GM12878 (cell line): ENCODE measurements at regions not wholly inside any gene's neighbourhood (a gene's known extent, or its start where the extent isn't known, plus 50 kb on each side); places are given as distances from the start of the nearest gene placed in this dataset.

ENCODE experiments used
- ATAC-seq: fragments of 200-7000 bp; cut with Tn5 transposase; 3 replicates; pipeline ENCODE4 v1.9.1; 2020; ENCODE audit warnings: mild to moderate bottlenecking, moderate library complexity
- BruUV-seq: library from RNA; stranded (reverse); fragments of 400-500 nt; replicated peaks from 2 replicates; lab custom pipeline; 2021; lab: Mats Ljungman, UMichigan
- CTCF ChIA-PET: fragments of 300-600 bp; sonication (Branson Sonifier 250); formaldehyde crosslinking; extraction: SDS; loops from one replicate; lab custom pipeline; 2021; ENCODE audit warnings: inconsistent platforms; lab: Yijun Ruan, JAX
- POLR2A ChIA-PET: fragments of 350-600 bp; formaldehyde crosslinking; extraction: SDS; loops from one replicate; lab custom pipeline; 2021; ENCODE audit warnings: inconsistent platforms; lab: Charles Lee
- RAD21 ChIA-PET: fragments of 300-600 bp; sonication (Branson Sonifier 250); formaldehyde crosslinking; loops from one replicate; lab custom pipeline; 2023; ENCODE audit warnings: antibody characterized with exemption; ENCODE audit not compliant: unreplicated experiment; lab: Charles Lee
- SMC1A ChIA-PET: fragments of 300-600 bp; sonication (Branson Sonifier 250); formaldehyde crosslinking; loops from one replicate; lab custom pipeline; 2023; ENCODE audit not compliant: unreplicated experiment, uncharacterized antibody; lab: Charles Lee
- DNase-seq: peaks from one replicate; pipeline ENCODE4 v3.0.0-alpha.2; 2011; ENCODE audit warnings: low read depth, low spot score
- FAIRE-seq: peaks from 3 replicates; lab custom pipeline; 2011; peaks lifted over from hg19 to GRCh38; lab: Jason Lieb, UNC
- H2AFZ ChIP-seq: 2 replicates; pipeline ENCODE4 v1.6.0; 2011; ENCODE audit warnings: low read depth, low read length, control low read depth; ENCODE audit not compliant: control insufficient read depth
- H3K27ac ChIP-seq: 2 replicates; pipeline ENCODE4 v1.5.1; 2011; ENCODE audit warnings: control low read depth; ENCODE audit not compliant: control insufficient read depth, insufficient read depth
- H3K27me3 ChIP-seq, 2 experiments: replicated peaks in 1 of 2; 2 replicates each; pipeline versions ENCODE4 v1.6.0 to v1.6.1; 2011; ENCODE audit warnings: low read length in 1 of 2; ENCODE audit not compliant: control insufficient read depth in 2 of 2, insufficient read depth in 2 of 2
- H3K36me3 ChIP-seq, 2 experiments: 2 replicates each; pipeline ENCODE4 v1.5.1; 2011; ENCODE audit warnings: low read length in 1 of 2; ENCODE audit not compliant: control insufficient read depth in 2 of 2, insufficient read depth in 2 of 2
- H3K4me1 ChIP-seq: 2 replicates; pipeline ENCODE4 v1.6.1; 2011; ENCODE audit warnings: mild to moderate bottlenecking, low read length, moderate library complexity, mixed read lengths; ENCODE audit not compliant: control insufficient read depth, insufficient read depth
- H3K4me2 ChIP-seq: 2 replicates; pipeline ENCODE4 v1.6.0; 2011; ENCODE audit warnings: control low read depth; ENCODE audit not compliant: control insufficient read depth, insufficient read depth
- H3K4me3 ChIP-seq: fragments of 200-600 bp; sonication (generic); 2 replicates; pipeline ENCODE4 v1.5.1; 2016
- H3K79me2 ChIP-seq: 2 replicates; pipeline ENCODE4 v1.6.0; 2011; ENCODE audit warnings: low read length; ENCODE audit not compliant: control insufficient read depth, insufficient read depth
- H3K9ac ChIP-seq: 2 replicates; pipeline ENCODE4 v1.8.0; 2011; ENCODE audit warnings: low read length, control low read depth, mixed read lengths; ENCODE audit not compliant: control insufficient read depth, insufficient read depth
- H3K9me3 ChIP-seq: replicated peaks from 3 replicates; pipeline ENCODE4 v1.5.1; 2011; ENCODE audit warnings: mild to moderate bottlenecking, low read length; ENCODE audit not compliant: control insufficient read depth, insufficient read depth
- H4K20me1 ChIP-seq: 2 replicates; pipeline ENCODE4 v1.6.0; 2011; ENCODE audit not compliant: control insufficient read depth, insufficient read depth
- BMI1 ChIP-seq: fragments of 450-650 bp; IDR thresholded peaks from 2 replicates; pipeline ENCODE4 v1.6.1; 2016; ENCODE audit warnings: mild to moderate bottlenecking, moderate library complexity, borderline replicate concordance
- CBX5 ChIP-seq: sonication (generic); IDR thresholded peaks from 2 replicates; pipeline ENCODE4 v1.6.1; 2016; ENCODE audit warnings: low read depth, moderate library complexity, mild to moderate bottlenecking, inconsistent platforms
- ELK1 ChIP-seq: IDR thresholded peaks from 2 replicates; pipeline ENCODE4 v1.6.1; 2012; ENCODE audit warnings: low read depth, low read length, improper control_type of control experiment
- ESRRA ChIP-seq: IDR thresholded peaks from 2 replicates; pipeline ENCODE4 v1.6.1; 2012; ENCODE audit warnings: mild to moderate bottlenecking, low read length, improper control_type of control experiment
- HDAC2 ChIP-seq: fragments of 200-600 bp; sonication (generic); IDR thresholded peaks from 2 replicates; pipeline ENCODE4 v1.6.1; 2017
- MAX ChIP-seq: IDR thresholded peaks from 2 replicates; pipeline ENCODE4 v1.6.1; 2012; ENCODE audit warnings: low read depth, low read length, improper control_type of control experiment
- MLLT1 ChIP-seq: fragments of 450-650 bp; IDR thresholded peaks from 2 replicates; pipeline ENCODE4 v1.6.1; 2016; ENCODE audit warnings: mild to moderate bottlenecking
- NBN ChIP-seq: fragments of 450-650 bp; IDR thresholded peaks from 2 replicates; pipeline ENCODE4 v1.6.1; 2016
- POLR2A ChIP-seq: IDR thresholded peaks from 2 replicates; pipeline ENCODE4 v1.6.1; 2011; ENCODE audit warnings: low read depth, mild to moderate bottlenecking, low read length
- RELB ChIP-seq: fragments of 450-650 bp; IDR thresholded peaks from 2 replicates; pipeline ENCODE4 v1.6.1; 2017; ENCODE audit warnings: low read depth, mild to moderate bottlenecking, moderate library complexity
- RUNX3 ChIP-seq: IDR thresholded peaks from 2 replicates; pipeline ENCODE4 v1.6.1; 2012; ENCODE audit warnings: low read length, inconsistent platforms
- SREBF1 ChIP-seq: IDR thresholded peaks from 2 replicates; pipeline ENCODE4 v1.6.1; 2012; ENCODE audit warnings: mild to moderate bottlenecking, low read length
- SUZ12 ChIP-seq: fragments of 200-600 bp; sonication (generic); IDR thresholded peaks from one replicate; pipeline ENCODE4 v1.6.1; 2018; ENCODE audit warnings: antibody characterized with exemption, mild to moderate bottlenecking; ENCODE audit not compliant: unreplicated experiment
- ZNF217 ChIP-seq: fragments of 450-650 bp; IDR thresholded peaks from 2 replicates; pipeline ENCODE4 v1.6.1; 2017; ENCODE audit warnings: antibody characterized with exemption, mild to moderate bottlenecking
- ZNF622 ChIP-seq: fragments of 450-650 bp; IDR thresholded peaks from 2 replicates; pipeline ENCODE4 v1.6.1; 2017; ENCODE audit warnings: mild to moderate bottlenecking, inconsistent platforms
- WGBS: methylation state at CpG from one replicate; pipeline ENCODE4 v1.1.6; 2016; ENCODE audit warnings: low lambda C conversion rate; ENCODE audit not compliant: insufficient replicate concordance, insufficient coverage; ENCODE audit errors: missing lambda C conversion rate; 5-methylcytosine and 5-hydroxymethylcytosine counted together
- in situ Hi-C: fragments of 300-500 bp; cut with MboI; formaldehyde crosslinking; loops from 9 replicates; pipeline ENCODE4 v1.14.3; 2018; ENCODE audit warnings: mixed read lengths
- intact Hi-C: fragments of 100-400 bp; cut with micrococcal nuclease; formaldehyde crosslinking; loops from one replicate; pipeline ENCODE4 v1.14.2; 2022; ENCODE audit not compliant: unreplicated experiment

- in situ Hi-C loops (no loop called here), intact Hi-C loops (no loop called here)
- FAIRE-seq (no peak), DNase-seq (no peak), ATAC-seq (no peak)
- Histone ChIP-seq H3K36me3 (no peaks in the 10 kb centered on the region), H4K20me1 (no peaks in the 10 kb centered on the region), H3K4me1 (peaks cover 4% of the 10 kb centered on the region; the same call in 1 of the 2 replicates), H3K9ac (no peak overlapping the region), H3K27ac (no peak overlapping the region), H2AFZ (no peak overlapping the region), H3K4me2 (no peak overlapping the region), H3K79me2 (no peaks in the 10 kb centered on the region), H3K9me3 (no peaks in the 10 kb centered on the region), H3K27me3 (no peaks in the 10 kb centered on the region; a peak in 1 of 4 replicates), H3K4me3 (no peak overlapping the region)
- ChIA-PET RAD21 (no interaction called here), POLR2A (no interaction called here), SMC1A (no interaction called here), CTCF (no interaction called here)
- no TSS peak for BruUV-seq
- WGBS, result 20% methylated on average over 11 of the region's 11 CpGs
- TF ChIP-seq MLLT1 (no peak), POLR2A (no peak), HDAC2 (no peak), ZNF217 (no peak), ESRRA (no peak), RUNX3 (no peak), ELK1 (no peak), NBN (no peak), BMI1 (no peak), MAX (no peak), CBX5 (no peak), RELB (no peak), SUZ12 (no peak), ZNF622 (no peak), SREBF1 (no peak)
These were observed 382.6 kb upstream of the SHH start for GRCh38 chr7:156194813-156195212.
